Fibroblast of villous mesenchyme (primary cell): ENCODE measurements at regions not wholly inside any gene's neighbourhood (a gene's known extent, or its start where the extent isn't known, plus 50 kb on each side); places are given as distances from the start of the nearest gene placed in this dataset.
"Not testable (repeated sequence)": the region's sequence is repeated elsewhere in the genome, so short reads cannot be mapped to it uniquely, and the experiment has no call there.

ENCODE experiments used
- DNase-seq: peaks from one replicate; pipeline ENCODE4 v3.0.0-alpha.2; 2010; ENCODE audit warnings: low read depth
- H3K4me3 ChIP-seq: 2 replicates; pipeline ENCODE4 v1.5.1; 2011; ENCODE audit warnings: low read depth, mild to moderate bottlenecking, low read length
- TF ChIP-seq, protein P1 (sequence below): IDR thresholded peaks from 2 replicates; pipeline ENCODE4 v1.5.1; 2012; ENCODE audit warnings: low read depth, mild to moderate bottlenecking, low read length; ENCODE audit not compliant: insufficient read depth

DNA sequence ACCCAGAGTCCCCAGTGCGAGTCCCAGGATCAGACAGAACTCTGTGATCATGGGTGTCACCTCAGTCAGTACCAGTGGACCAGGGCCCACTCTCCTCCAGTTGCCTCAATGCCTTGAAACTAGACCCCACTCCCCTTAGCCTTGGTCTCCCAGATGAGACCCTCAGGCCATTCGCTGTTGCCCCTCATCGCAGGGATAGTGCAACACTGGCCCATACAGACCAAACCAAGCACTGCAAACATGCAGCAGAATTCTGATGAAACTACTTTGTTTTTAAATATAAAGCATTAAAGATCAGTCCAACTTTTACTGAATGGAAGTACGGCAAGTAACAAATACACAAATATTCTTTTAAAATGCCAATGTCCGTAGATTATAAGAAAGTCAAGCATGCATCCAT is 101.2 kb upstream of the NT5E start:
- no peak for DNase-seq
- TF ChIP-seq, protein P1, sequence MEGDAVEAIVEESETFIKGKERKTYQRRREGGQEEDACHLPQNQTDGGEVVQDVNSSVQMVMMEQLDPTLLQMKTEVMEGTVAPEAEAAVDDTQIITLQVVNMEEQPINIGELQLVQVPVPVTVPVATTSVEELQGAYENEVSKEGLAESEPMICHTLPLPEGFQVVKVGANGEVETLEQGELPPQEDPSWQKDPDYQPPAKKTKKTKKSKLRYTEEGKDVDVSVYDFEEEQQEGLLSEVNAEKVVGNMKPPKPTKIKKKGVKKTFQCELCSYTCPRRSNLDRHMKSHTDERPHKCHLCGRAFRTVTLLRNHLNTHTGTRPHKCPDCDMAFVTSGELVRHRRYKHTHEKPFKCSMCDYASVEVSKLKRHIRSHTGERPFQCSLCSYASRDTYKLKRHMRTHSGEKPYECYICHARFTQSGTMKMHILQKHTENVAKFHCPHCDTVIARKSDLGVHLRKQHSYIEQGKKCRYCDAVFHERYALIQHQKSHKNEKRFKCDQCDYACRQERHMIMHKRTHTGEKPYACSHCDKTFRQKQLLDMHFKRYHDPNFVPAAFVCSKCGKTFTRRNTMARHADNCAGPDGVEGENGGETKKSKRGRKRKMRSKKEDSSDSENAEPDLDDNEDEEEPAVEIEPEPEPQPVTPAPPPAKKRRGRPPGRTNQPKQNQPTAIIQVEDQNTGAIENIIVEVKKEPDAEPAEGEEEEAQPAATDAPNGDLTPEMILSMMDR, result peak; percentile 34
- no peak overlapping the region for H3K4me3 ChIP-seq

DNA sequence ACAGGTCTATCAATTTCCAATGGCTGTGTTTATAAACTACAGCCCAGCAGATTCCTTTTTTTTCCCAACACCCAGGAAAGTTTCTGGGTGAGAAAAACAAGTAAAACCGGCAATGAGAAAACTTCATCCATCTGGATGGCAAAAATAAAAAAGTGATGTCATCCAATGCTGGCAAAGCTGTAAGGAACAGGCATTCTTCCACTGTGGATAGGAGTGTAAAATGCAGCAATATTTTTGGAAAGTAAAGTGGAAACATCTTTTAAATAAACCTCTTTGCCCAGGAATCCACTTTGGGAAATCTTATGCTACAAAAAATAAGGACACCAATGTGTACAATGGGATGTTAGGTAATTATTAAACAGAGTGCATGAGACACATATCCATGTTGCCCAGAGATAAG is 102.1 kb upstream of the NT5E start:
- TF ChIP-seq, protein P1, result no peak
- no peak overlapping the region for H3K4me3 ChIP-seq
- DNase-seq, result no peak

DNA sequence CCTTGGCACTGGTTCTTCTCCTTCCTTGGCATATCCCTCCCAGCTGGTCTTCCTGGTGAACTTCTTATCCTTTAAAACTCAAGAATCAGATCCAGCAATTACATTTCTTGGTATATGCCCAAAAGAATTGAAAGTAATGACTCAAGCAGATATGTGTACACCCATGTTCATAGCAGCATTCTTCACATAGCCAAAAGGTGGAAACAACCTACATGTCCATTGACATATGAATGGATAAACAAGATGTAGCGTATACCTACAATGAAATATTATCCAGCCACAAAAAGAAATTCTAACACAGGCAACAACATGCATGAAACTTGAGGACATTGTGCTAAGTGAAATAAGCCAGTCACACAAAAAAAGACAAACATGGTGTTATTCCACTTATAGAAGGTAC is 103.7 kb upstream of the NT5E start:
- H3K4me3 ChIP-seq, result no peak overlapping the region
- DNase-seq, result no peak
- TF ChIP-seq, protein P1, result no peak

DNA sequence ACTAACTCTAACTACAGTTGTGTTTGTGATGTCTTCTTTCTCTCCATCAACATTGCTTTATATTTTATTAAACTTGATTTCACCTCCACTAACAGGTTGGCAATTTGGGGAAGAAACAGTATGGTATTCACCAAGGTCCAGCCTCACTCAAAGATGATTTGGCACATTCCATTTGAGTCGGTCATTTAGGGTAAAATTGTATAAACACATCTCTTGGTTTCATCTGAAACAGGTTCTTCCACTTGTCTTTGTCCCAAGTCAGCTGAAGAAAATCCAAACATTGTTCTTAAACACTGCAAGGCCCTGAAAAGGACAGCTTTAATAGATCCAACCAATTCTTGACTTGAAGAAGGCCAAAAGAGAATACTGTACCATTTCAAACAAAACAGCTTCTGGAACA is 104.9 kb upstream of the NT5E start:
- TF ChIP-seq, protein P1, result no peak
- DNase-seq, result no peak
- H3K4me3 ChIP-seq, result no peak overlapping the region

DNA sequence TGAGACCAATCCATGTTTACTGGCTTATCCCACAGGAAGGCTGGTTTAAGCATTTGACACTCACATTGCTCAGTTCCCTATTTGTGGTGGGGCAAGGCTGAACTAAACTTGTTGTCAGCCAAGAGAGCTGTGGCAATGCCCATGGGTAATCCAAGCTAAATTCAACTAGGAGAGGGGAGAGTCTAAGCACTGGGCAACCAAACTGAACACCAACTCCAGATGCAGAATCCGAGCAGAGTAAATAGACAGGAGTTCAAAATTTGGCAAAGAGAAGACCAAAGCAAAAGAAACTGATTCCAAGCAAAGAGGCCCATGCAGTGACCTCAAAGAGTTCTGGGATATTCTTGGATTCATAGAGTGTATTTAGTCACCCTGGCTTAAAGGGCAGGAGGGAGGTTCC is 106.5 kb upstream of the NT5E start:
- DNase-seq, result no peak
- no peak overlapping the region for H3K4me3 ChIP-seq
- TF ChIP-seq, protein P1, result no peak

DNA sequence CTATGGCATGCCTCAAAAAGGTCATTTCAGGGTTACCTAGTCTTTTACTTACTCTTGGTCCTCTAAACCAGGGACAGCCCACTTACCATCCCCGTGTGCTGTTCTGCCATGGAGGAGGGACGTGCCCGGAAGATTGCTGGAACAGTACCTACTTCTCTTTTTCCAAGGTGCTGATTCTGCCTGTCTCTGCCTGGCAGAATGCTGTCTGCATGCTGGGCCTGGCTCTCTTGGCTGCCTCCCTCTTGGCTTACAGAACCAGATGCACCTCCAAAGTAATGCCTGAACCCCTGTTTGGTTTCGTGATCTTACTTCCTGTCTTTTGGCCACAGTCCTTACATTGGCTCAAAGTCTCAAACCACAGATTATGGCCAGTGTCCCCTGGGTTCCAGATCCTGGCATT is 120.7 kb upstream of the NT5E start:
- no peak for DNase-seq
- TF ChIP-seq, protein P1, result no peak
- no peak overlapping the region for H3K4me3 ChIP-seq

DNA sequence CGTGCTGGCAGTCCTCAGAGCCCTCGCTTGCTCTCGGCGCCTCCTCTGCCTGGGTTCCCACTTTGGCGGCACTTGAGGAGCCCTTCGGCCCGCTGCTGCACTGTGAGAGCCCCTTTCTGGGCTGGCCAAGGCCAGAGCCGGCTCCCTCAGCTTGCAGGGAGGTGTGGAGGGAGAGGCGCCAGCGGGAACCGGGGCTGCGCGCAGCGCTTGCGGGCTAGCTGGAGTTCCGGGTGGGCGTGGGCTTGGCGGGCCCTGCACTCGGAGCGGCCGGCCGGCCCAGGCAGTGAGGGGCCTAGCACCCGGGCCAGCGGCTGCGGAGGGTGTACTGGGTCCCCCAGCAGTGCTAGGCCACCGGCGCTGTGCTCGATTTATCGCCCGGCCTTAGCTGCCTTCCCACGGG is 124.1 kb upstream of the NT5E start:
- not testable (repeated sequence) for DNase-seq, H3K4me3 ChIP-seq

DNA sequence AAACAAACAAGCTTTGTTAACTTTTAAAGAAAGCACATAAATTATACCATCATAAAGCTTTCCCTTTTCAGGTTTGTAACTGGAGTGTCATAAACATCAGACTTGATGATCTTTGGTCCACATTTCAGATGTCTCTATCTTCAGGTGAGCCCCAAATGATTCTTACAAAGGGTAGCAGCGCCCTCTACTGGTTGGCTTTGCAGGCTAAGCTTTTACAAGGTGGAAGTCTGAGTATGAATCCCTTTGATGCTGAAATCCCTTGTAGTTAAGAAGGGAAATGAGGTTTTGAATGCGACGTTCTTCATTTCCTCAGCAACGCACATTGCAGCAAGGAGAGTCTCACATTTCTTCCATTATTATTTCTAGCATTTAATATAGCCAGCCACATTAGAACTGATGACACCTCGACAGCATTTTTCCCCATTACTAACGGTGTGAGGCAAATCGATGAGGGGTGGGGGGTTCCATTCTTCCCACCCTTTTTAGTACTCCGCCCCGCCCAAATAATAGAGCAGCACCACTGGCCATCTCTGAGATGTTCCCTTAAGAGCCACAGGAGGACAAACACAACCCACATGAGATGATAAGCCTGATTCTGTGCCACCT is 126.3 kb upstream of the NT5E start:
- DNase-seq, result peak; percentile 81
- no peak overlapping the region for H3K4me3 ChIP-seq
- TF ChIP-seq, protein P1, result peak; percentile 96
